OCI-LY7 (cell line): ENCODE measurements at regions not wholly inside any gene's neighbourhood (a gene's known extent, or its start where the extent isn't known, plus 50 kb on each side); places are given as distances from the start of the nearest gene placed in this dataset.

Source experiments
- BruUV-seq: library from RNA; stranded (reverse); fragments of 400-500 nt; replicated peaks from 2 replicates; lab custom pipeline; 2021; lab: Mats Ljungman, UMichigan
- CTCF ChIA-PET: fragments of 300-600 bp; sonication (Branson Sonifier 250); formaldehyde crosslinking; loops from one replicate; lab custom pipeline; 2022; ENCODE audit warnings: antibody characterized with exemption; ENCODE audit not compliant: unreplicated experiment; lab: Charles Lee
- POLR2A ChIA-PET: fragments of 300-600 bp; sonication (Branson Sonifier 250); formaldehyde crosslinking; loops from one replicate; lab custom pipeline; 2022; ENCODE audit warnings: antibody characterized with exemption; lab: Charles Lee
- DNase-seq: peaks from one replicate; pipeline ENCODE4 v3.0.0-alpha.2; 2015; ENCODE audit warnings: low spot score
- H2AFZ ChIP-seq: fragments of 200-600 bp; sonication (generic), shearing (Covaris generic); 2 replicates; pipeline ENCODE4 v1.6.1; 2014; ENCODE audit warnings: mild to moderate bottlenecking, antibody characterized with exemption, low read length, moderate library complexity
- H3K27ac ChIP-seq: fragments of 200-600 bp; sonication (generic); 2 replicates; pipeline ENCODE4 v1.5.1; 2014; ENCODE audit warnings: mixed run types, low read depth, mild to moderate bottlenecking, moderate library complexity, low read length, inconsistent platforms; ENCODE audit not compliant: poor library complexity, severe bottlenecking
- H3K36me3 ChIP-seq: fragments of 200-600 bp; sonication (generic); 2 replicates; pipeline ENCODE4 v1.6.1; 2014; ENCODE audit warnings: mild to moderate bottlenecking, antibody characterized with exemption, low read length, moderate library complexity, mixed read lengths; ENCODE audit not compliant: insufficient read depth
- H3K4me1 ChIP-seq: fragments of 200-600 bp; sonication (generic); 2 replicates; pipeline ENCODE4 v1.5.1; 2014; ENCODE audit warnings: mild to moderate bottlenecking, low read length; ENCODE audit not compliant: insufficient read depth, poor library complexity, severe bottlenecking
- H3K4me2 ChIP-seq: fragments of 200-600 bp; sonication (generic); 2 replicates; pipeline ENCODE4 v1.6.1; 2014; ENCODE audit warnings: mild to moderate bottlenecking, low read length
- H3K4me3 ChIP-seq: fragments of 200-600 bp; sonication (generic); 2 replicates; pipeline ENCODE4 v1.5.1; 2014; ENCODE audit warnings: mild to moderate bottlenecking, low read depth, low read length; ENCODE audit not compliant: poor library complexity, severe bottlenecking
- H3K79me2 ChIP-seq: fragments of 200-600 bp; sonication (generic); 2 replicates; pipeline ENCODE4 v1.6.1; 2016; ENCODE audit warnings: low read depth, mild to moderate bottlenecking, low read length, moderate library complexity, mixed read lengths; ENCODE audit not compliant: insufficient read depth
- H3K9me2 ChIP-seq: fragments of 200-600 bp; sonication (generic); 2 replicates; pipeline ENCODE4 v1.6.1; 2016; ENCODE audit warnings: mild to moderate bottlenecking, low read length, mixed read lengths; ENCODE audit not compliant: insufficient read depth
- H3K9me3 ChIP-seq: fragments of 200-600 bp; sonication (generic); 2 replicates; pipeline ENCODE4 v1.6.1; 2014; ENCODE audit warnings: mild to moderate bottlenecking, mixed run types, low read length, mixed read lengths
- H4K20me1 ChIP-seq: fragments of 200-600 bp; sonication (generic); 2 replicates; pipeline ENCODE4 v1.6.1; 2014; ENCODE audit warnings: mild to moderate bottlenecking, antibody characterized with exemption, low read length, moderate library complexity, mixed read lengths; ENCODE audit not compliant: insufficient read depth
- EZH2phosphoT487 ChIP-seq: fragments of 200-600 bp; sonication (generic); IDR thresholded peaks from 2 replicates; pipeline ENCODE4 v1.6.1; 2018; ENCODE audit warnings: low read depth, borderline replicate concordance, mild to moderate bottlenecking, mixed run types, antibody characterized with exemption, low read length, moderate library complexity, mixed read lengths
- intact Hi-C: fragments of 100-400 bp; cut with micrococcal nuclease; formaldehyde crosslinking; loops from one replicate; pipeline ENCODE4 v1.10.0; 2022; ENCODE audit not compliant: unreplicated experiment
- TF ChIP-seq, protein P1 (sequence below): fragments of 200-600 bp; sonication (generic); conservative IDR thresholded peaks from 2 replicates; pipeline ENCODE4 v1.5.1; 2014; ENCODE audit warnings: mild to moderate bottlenecking, antibody characterized with exemption, low read length, moderate library complexity, mixed read lengths

DNA sequence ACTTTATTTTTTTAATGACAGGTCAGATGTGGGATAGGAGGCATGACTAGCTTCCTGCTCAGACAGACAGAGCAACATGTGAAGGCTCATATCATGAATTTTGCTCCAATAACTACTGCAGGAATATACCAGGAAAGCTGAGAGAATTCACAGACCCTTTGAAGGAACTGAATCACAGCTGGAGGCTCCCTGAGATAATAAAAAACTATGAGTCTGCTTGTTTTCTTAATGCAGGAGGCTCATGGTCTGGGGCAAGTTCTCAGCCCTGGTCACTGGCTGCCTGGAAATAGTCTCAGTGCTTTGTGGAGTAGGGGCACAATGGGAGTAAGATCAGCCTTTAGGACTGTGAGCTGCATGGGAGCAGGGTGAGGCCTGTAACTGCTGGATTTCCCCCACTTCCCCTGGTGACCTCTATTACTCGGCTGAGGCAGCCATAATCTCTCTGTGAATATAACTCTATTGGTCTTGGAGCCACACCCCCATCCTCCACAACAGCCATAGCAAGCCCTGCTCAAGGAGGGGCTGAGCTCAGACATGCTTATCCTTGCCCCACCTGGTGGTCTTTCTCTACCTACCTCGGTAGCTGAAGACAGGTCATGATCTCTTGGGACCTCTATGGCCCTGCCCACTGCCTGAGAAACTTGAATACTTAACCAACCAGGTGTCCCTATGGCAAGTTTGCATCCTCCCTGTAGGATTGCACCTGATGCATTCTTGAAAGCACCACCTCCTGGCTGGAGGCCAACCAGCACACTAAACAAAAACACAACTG, 281.6 kb upstream of the TMCO5A start:
- no peak overlapping the region for H3K27ac ChIP-seq
- ChIA-PET POLR2A (interaction anchor here (1.5 to 2.3 kb wide), 3 partner anchors 13 to 84 kb away, joined by 9 to 11 read pairs (median 9); no protein-coding TSS in a partner anchor), CTCF (no interaction called here)
- no peaks in the 10 kb centered on the region for H4K20me1 ChIP-seq
- no peak overlapping the region for H3K4me2 ChIP-seq
- H3K9me2 ChIP-seq: no peaks in the 10 kb centered on the region
- no peak overlapping the region for H3K4me3 ChIP-seq
- H2AFZ ChIP-seq: no peak overlapping the region
- H3K9me3 ChIP-seq: peaks cover 19% of the 10 kb centered on the region; the same call in 1 of the 2 replicates
- no peaks in the 10 kb centered on the region for H3K79me2 ChIP-seq
- no peak for DNase-seq
- TF ChIP-seq EZH2phosphoT487: no peak
- TF ChIP-seq, protein P1, sequence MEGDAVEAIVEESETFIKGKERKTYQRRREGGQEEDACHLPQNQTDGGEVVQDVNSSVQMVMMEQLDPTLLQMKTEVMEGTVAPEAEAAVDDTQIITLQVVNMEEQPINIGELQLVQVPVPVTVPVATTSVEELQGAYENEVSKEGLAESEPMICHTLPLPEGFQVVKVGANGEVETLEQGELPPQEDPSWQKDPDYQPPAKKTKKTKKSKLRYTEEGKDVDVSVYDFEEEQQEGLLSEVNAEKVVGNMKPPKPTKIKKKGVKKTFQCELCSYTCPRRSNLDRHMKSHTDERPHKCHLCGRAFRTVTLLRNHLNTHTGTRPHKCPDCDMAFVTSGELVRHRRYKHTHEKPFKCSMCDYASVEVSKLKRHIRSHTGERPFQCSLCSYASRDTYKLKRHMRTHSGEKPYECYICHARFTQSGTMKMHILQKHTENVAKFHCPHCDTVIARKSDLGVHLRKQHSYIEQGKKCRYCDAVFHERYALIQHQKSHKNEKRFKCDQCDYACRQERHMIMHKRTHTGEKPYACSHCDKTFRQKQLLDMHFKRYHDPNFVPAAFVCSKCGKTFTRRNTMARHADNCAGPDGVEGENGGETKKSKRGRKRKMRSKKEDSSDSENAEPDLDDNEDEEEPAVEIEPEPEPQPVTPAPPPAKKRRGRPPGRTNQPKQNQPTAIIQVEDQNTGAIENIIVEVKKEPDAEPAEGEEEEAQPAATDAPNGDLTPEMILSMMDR: no peak
- no peaks in the 10 kb centered on the region for H3K4me1 ChIP-seq
- intact Hi-C loops: no loop called here
- no peaks in the 10 kb centered on the region for H3K36me3 ChIP-seq
- no TSS peak for BruUV-seq

DNA sequence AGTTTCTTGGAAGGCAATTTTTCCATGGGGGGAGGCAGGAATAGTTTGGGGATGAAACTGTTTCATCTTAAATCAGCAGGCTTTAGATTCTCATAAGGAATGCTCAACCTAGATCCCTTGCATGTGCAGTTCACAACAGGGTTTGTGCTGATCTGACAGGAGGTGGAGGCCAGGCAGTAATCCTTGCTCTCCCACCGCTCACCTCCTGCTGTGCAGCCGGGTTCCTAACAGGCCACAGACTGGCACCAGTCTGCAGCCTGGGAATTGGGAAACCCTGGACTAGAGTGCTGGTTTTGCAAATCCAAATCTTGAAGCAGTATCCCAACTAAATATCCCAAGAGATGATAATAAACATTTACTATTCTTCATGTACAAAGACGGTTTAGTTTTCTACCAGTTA, 256.3 kb upstream of the TMCO5A start:
- TF ChIP-seq EZH2phosphoT487: no peak
- intact Hi-C loops: no loop called here
- DNase-seq: no peak
- Histone ChIP-seq H3K4me3 (no peak overlapping the region), H3K9me3 (no peaks in the 10 kb centered on the region), H3K79me2 (no peaks in the 10 kb centered on the region), H4K20me1 (no peaks in the 10 kb centered on the region), H3K27ac (no peak overlapping the region), H3K4me2 (no peak overlapping the region), H3K4me1 (no peaks in the 10 kb centered on the region), H3K36me3 (no peaks in the 10 kb centered on the region), H3K9me2 (no peaks in the 10 kb centered on the region), H2AFZ (no peak overlapping the region)
- no TSS peak for BruUV-seq
- CTCF ChIA-PET: no interaction called here
- POLR2A ChIA-PET: no interaction called here

GRCh38 chr15:37679627-37680026, 254.8 kb upstream of the TMCO5A start:
- no peaks in the 10 kb centered on the region for H4K20me1 ChIP-seq
- intact Hi-C loops: loop anchor here (10.0 kb wide), 1 partner anchor 205 kb away; no protein-coding TSS in a partner anchor
- H3K9me2 ChIP-seq: no peaks in the 10 kb centered on the region
- H3K9me3 ChIP-seq: no peaks in the 10 kb centered on the region
- no peaks in the 10 kb centered on the region for H3K36me3 ChIP-seq
- TF ChIP-seq EZH2phosphoT487: no peak
- TF ChIP-seq, protein P1: no peak
- no peak overlapping the region for H2AFZ ChIP-seq
- no peak overlapping the region for H3K4me3 ChIP-seq
- ChIA-PET CTCF (no interaction called here), POLR2A (no interaction called here)
- H3K79me2 ChIP-seq: no peaks in the 10 kb centered on the region
- no peaks in the 10 kb centered on the region for H3K4me1 ChIP-seq
- no peak for DNase-seq
- H3K27ac ChIP-seq: no peak overlapping the region
- BruUV-seq: no TSS peak
- H3K4me2 ChIP-seq: no peak overlapping the region
